ENCODE measurements at regions not wholly inside any gene's neighbourhood (a gene's known extent, or its start where the extent isn't known, plus 50 kb on each side); places are given as distances from the start of the nearest gene placed in this dataset.

GRCh38 chr6:91637217-91637616, 1050.3 kb upstream of the MAP3K7 start (continued):
- TF ChIP-seq KAT2A (conservative IDR thresholded peaks at IDR 0.05; ENCODE audit: control insufficient read depth, low read depth, low read length): no peak

GRCh38 chr6:91634791-91635190, 1047.9 kb upstream of the MAP3K7 start:
- no peaks in the 10 kb centered on the region for H3K27me3 ChIP-seq (replicated peaks in 1 of 2; ENCODE audit: control insufficient read depth in 2 of 2, insufficient read depth in 2 of 2, low read length in 1 of 2)
- in situ Hi-C loops (cut with MboI): no loop called here
- no TSS peak for BruUV-seq (replicated peaks)
- H3K36me3 ChIP-seq (ENCODE audit: control insufficient read depth in 2 of 2, insufficient read depth in 2 of 2, low read length in 1 of 2): no peaks in the 10 kb centered on the region
- no peak for FAIRE-seq
- CTCF ChIA-PET: no interaction called here
- H3K9me3 ChIP-seq (replicated peaks; ENCODE audit: control insufficient read depth, insufficient read depth, low read length): no peaks in the 10 kb centered on the region
- no peaks in the 10 kb centered on the region for H4K20me1 ChIP-seq (ENCODE audit: control insufficient read depth, insufficient read depth)
- intact Hi-C loops (cut with micrococcal nuclease; ENCODE audit: unreplicated experiment): no loop called here
- no peak for DNase-seq (ENCODE audit: low read depth, low spot score)
- SMC1A ChIA-PET (ENCODE audit: uncharacterized antibody, unreplicated experiment): interaction anchor here (1.1 to 5.6 kb wide), 8 partner anchors 10 to 153 kb away, joined by 3 to 38 read pairs (median 6); no protein-coding TSS in a partner anchor
- H3K4me3 ChIP-seq: no peak overlapping the region
- H3K79me2 ChIP-seq (ENCODE audit: control insufficient read depth, insufficient read depth, low read length): no peaks in the 10 kb centered on the region
- no peak overlapping the region for H3K9ac ChIP-seq (ENCODE audit: control insufficient read depth, insufficient read depth, low read length)
- RAD21 ChIA-PET (ENCODE audit: unreplicated experiment): interaction anchor here (1.1 to 1.2 kb wide), 2 partner anchors 31 to 149 kb away, joined by 3 read pairs; no protein-coding TSS in a partner anchor
- H3K4me2 ChIP-seq (ENCODE audit: control insufficient read depth, insufficient read depth): no peak overlapping the region
- ATAC-seq: no peak
- no peaks in the 10 kb centered on the region for H3K4me1 ChIP-seq (ENCODE audit: control insufficient read depth, insufficient read depth, low read length)
- POLR2A ChIA-PET: interaction anchor here (0.6 to 1.8 kb wide), 2 partner anchors 13 to 19 kb away, joined by 5 read pairs; no protein-coding TSS in a partner anchor
- no peak overlapping the region for H2AFZ ChIP-seq (ENCODE audit: control insufficient read depth, low read depth, low read length)
- 0% methylated on average over 1 of the region's 1 CpG for WGBS (ENCODE audit: insufficient coverage, insufficient replicate concordance, low lambda C conversion rate, missing lambda C conversion rate)
- H3K27ac ChIP-seq (ENCODE audit: control insufficient read depth, insufficient read depth): no peak overlapping the region
- TF ChIP-seq ZNF207 (IDR thresholded peaks at IDR 0.05; ENCODE audit: borderline replicate concordance): no peak
- no peak for TF ChIP-seq SREBF1 (IDR thresholded peaks at IDR 0.05; ENCODE audit: low read length)
- no peak for TF ChIP-seq USF2 (IDR thresholded peaks at IDR 0.05; ENCODE audit: borderline replicate concordance, low read depth, low read length)
- no peak for TF ChIP-seq RFX5 (IDR thresholded peaks at IDR 0.05; ENCODE audit: low read depth, low read length)
- no peak for TF ChIP-seq FOS (IDR thresholded peaks at IDR 0.05; ENCODE audit: borderline replicate concordance, extremely low read depth, insufficient read length)
- TF ChIP-seq NRF1 (conservative IDR thresholded peaks at IDR 0.05; ENCODE audit: low read depth, low read length): no peak
- no peak for TF ChIP-seq NKRF (conservative IDR thresholded peaks at IDR 0.05)
- no peak for TF ChIP-seq FOXM1 (IDR thresholded peaks at IDR 0.05; ENCODE audit: low read depth, low read length)
- no peak for TF ChIP-seq MYC (IDR thresholded peaks at IDR 0.05; ENCODE audit: insufficient read depth, insufficient read length, insufficient replicate concordance, low read length, severe bottlenecking)
- TF ChIP-seq EZH2 (IDR thresholded peaks at IDR 0.05; ENCODE audit: borderline replicate concordance, control insufficient read depth, low read depth, low read length): no peak
- no peak for TF ChIP-seq RBBP5 (conservative IDR thresholded peaks at IDR 0.05)
- no peak for TF ChIP-seq ZNF274 (IDR thresholded peaks at IDR 0.05; ENCODE audit: insufficient read depth, insufficient read length)
- no peak for TF ChIP-seq IRF5 (IDR thresholded peaks at IDR 0.05; ENCODE audit: borderline replicate concordance)
- TF ChIP-seq ZNF384 (IDR thresholded peaks at IDR 0.05; ENCODE audit: borderline replicate concordance, low read depth, low read length): no peak
- TF ChIP-seq CBFB (IDR thresholded peaks at IDR 0.05; ENCODE audit: low read depth): no peak
- no peak for TF ChIP-seq ZBTB33 (IDR thresholded peaks at IDR 0.05)
- no peak for TF ChIP-seq RELA (IDR thresholded peaks at IDR 0.05; ENCODE audit: borderline replicate concordance, partially characterized antibody)

Measured in GM12878 (cell line).